ENCODE measurements at regions not wholly inside any gene's neighbourhood (a gene's known extent, or its start where the extent isn't known, plus 50 kb on each side); places are given as distances from the start of the nearest gene placed in this dataset.

GRCh38 chr10:1814556-1814955 lies 77.2 kb upstream of the ADARB2 start:
- Histone ChIP-seq H4K91ac (ENCODE audit: insufficient read depth, low read depth, low read length) (no peak overlapping the region), H4K5ac (ENCODE audit: low read depth, low read length) (no peak overlapping the region), H4K20me1 (ENCODE audit: insufficient read depth, low read length) (no peaks in the 10 kb centered on the region), H3K79me1 (ENCODE audit: low read depth in 1 of 2, low read length in 2 of 2) (no peaks in the 10 kb centered on the region), H2AFZ (replicated peaks; ENCODE audit: low read length, poor library complexity) (no peak overlapping the region), H3K56ac (ENCODE audit: extremely low read depth, insufficient read depth, low read length) (no peak overlapping the region), H3K18ac (ENCODE audit: low read depth, low read length) (no peak overlapping the region), H2BK20ac (ENCODE audit: low read depth, low read length) (no peak overlapping the region), H2AK5ac (ENCODE audit: low read depth, low read length) (no peak overlapping the region), H3K9me1 (ENCODE audit: insufficient read depth, low read length) (no peaks in the 10 kb centered on the region), H3K4me3 (ENCODE audit: insufficient read depth, low read depth, low read length) (no peak overlapping the region), H2AK9ac (replicated peaks; ENCODE audit: low read depth, low read length, poor library complexity) (no peak overlapping the region), H3K4me2 (ENCODE audit: low read depth, low read length) (no peak overlapping the region), H3K27ac (ENCODE audit: insufficient read depth, low read length) (no peak overlapping the region), H2BK120ac (ENCODE audit: low read depth, low read length) (no peak overlapping the region), H3K4me1 (ENCODE audit: control insufficient read depth, insufficient read depth, low read length) (no peaks in the 10 kb centered on the region), H3K36me3 (ENCODE audit: control insufficient read depth, insufficient read depth, low read length) (no peaks in the 10 kb centered on the region), H2BK15ac (ENCODE audit: low read depth, low read length) (no peak overlapping the region), H3K9me3 (ENCODE audit: control insufficient read depth, insufficient read depth, low read length) (peaks cover 4% of the 10 kb centered on the region), H3K14ac (replicated peaks; ENCODE audit: low read depth, low read length) (no peak overlapping the region), H3K23ac (ENCODE audit: low read depth, low read length) (no peak overlapping the region), H3K4ac (ENCODE audit: low read depth, low read length) (no peak overlapping the region), H3K9ac (ENCODE audit: low read depth, low read length) (no peak overlapping the region), H2BK5ac (ENCODE audit: low read depth, low read length, poor library complexity, severe bottlenecking) (no peak overlapping the region), H4K8ac (ENCODE audit: low read depth in 2 of 2, low read length in 2 of 2) (no peak overlapping the region), H3K27me3 (ENCODE audit: control insufficient read depth, insufficient read depth, low read length) (no peaks in the 10 kb centered on the region)
- in situ Hi-C loops (cut with MboI; ENCODE audit: low sequenced_read_pairs): no loop called here
- ATAC-seq (ENCODE audit: low read depth) (no peak), DNase-seq (no peak)
- ChIA-PET POLR2A (ENCODE audit: unreplicated experiment) (no interaction called here), CTCF (no interaction called here)
- no TSS peak for BruUV-seq (replicated peaks)
- TF ChIP-seq, protein P1, sequence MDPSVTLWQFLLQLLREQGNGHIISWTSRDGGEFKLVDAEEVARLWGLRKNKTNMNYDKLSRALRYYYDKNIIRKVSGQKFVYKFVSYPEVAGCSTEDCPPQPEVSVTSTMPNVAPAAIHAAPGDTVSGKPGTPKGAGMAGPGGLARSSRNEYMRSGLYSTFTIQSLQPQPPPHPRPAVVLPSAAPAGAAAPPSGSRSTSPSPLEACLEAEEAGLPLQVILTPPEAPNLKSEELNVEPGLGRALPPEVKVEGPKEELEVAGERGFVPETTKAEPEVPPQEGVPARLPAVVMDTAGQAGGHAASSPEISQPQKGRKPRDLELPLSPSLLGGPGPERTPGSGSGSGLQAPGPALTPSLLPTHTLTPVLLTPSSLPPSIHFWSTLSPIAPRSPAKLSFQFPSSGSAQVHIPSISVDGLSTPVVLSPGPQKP (IDR thresholded peaks at IDR 0.05; ENCODE audit: borderline replicate concordance, low read depth, low read length): no peak
- TF ChIP-seq POLR2A (IDR thresholded peaks at IDR 0.05; ENCODE audit: low read depth, low read length) (no peak), NFE2L2 (IDR thresholded peaks at IDR 0.05; ENCODE audit: low read depth, low read length) (no peak)
- dilution Hi-C loops (cut with HindIII; ENCODE audit: low sequenced_read_pairs, unreplicated experiment): no loop called here
- intact Hi-C loops (cut with micrococcal nuclease): no loop called here
- no CpG with 5 or more reads among the region's 1 CpG for WGBS, 2 experiments (ENCODE audit: extremely low coverage in 2 of 2, insufficient read length in 1 of 2)
